Stimulated activated CD8-positive, alpha-beta memory T cell treated with anti-CD3 and anti-CD28 coated beads, Interleukin-15, amount 100 ng/mL, for 24 hours (primary cell): ENCODE measurements at regions not wholly inside any gene's neighbourhood (a gene's known extent, or its start where the extent isn't known, plus 50 kb on each side); places are given as distances from the start of the nearest gene placed in this dataset.

Experiments
- DNase-seq: peaks from one replicate; pipeline ENCODE4 v3.0.0-alpha.2; 2020; ENCODE audit warnings: low read depth

GRCh38 chr22:47769652-47770051 lies 1007.2 kb downstream of the TBC1D22A start:
- DNase-seq: no peak

- no peak for DNase-seq
Measured at GRCh38 chr22:47768027-47768426, 1005.6 kb downstream of the TBC1D22A start.

- DNase-seq: no peak
Measured at GRCh38 chr22:47767403-47767802, 1005.0 kb downstream of the TBC1D22A start.

DNA sequence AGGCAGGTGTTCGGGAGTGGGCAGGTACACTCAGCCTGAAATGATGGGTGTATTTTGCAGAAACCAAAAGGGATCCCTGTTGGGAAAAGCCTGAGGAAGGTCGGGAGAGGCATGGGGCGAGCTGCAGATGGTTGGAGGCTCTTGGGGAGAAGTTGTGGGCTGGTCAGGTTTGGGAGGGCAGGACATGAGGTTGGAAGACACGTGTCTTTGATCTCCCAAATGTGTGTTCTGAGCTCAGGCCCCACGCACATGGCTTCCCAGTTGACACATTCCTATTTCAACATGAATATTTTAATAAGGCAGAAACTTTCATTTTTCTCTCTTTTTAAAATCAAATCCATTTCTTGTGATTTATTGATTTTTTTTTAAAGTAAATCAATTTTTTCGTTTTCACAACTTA lies 1003.3 kb downstream of the TBC1D22A start:
- no peak for DNase-seq

DNA sequence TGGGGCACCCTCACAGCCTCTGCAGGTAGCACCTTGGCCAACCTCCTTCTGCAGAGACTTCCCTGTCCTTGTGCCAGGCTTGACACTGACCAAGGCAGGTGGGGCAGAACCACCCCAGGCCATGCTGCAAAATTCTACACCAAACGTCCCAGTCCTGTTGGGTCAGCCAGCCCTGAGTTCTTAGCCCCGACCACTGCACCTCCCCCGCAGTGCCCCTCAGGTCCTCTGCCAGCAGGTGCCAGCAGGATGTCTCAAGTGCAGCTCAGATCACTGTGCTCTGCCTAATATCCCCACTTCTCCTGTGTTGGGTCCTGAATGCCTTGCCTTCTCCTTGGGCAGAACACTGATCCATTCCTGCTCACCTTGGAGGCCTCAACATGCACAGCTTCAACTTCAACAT lies 999.7 kb downstream of the TBC1D22A start:
- DNase-seq: no peak

GRCh38 chr22:47759909-47760308 lies 997.5 kb downstream of the TBC1D22A start:
- DNase-seq: no peak

DNA sequence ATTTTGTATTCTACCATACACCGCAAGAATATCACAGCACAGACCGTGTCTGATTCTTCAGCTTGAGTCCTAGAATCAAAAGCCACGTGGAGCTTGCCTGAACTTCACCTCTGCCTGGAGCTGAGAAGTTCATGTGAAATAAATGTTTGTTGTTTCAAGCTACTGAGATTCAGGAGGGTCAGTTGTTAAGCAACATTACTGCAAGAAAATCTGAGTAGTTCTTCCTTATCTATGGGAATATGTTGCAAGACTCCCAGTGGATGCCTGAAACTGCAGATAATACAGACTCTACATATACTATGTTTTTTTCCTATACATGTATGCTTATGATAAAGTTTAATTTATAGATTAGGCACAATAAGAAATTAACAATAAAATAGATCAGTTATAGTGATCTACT lies 995.3 kb downstream of the TBC1D22A start:
- DNase-seq: no peak

DNA sequence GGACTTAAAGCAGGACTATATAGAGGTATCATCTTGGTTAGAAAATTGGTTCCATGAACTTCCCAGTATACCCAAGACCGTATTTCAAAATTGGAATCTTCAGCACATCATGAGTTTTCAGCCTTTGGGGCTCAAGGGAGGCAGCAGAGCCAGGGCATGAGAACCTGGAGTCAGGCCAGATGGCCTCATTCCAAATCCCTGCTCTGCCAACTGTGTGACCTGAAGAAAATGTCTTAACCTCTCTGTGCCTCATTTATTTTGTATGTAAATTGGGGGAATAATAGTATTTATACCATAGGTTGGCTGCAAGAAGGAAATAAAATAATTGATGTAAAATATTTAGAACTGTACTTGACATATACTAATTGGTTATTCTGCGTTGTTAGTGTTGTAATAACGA lies 987.6 kb downstream of the TBC1D22A start:
- no peak for DNase-seq

GRCh38 chr22:47748957-47749356 lies 986.5 kb downstream of the TBC1D22A start:
- no peak for DNase-seq

DNA sequence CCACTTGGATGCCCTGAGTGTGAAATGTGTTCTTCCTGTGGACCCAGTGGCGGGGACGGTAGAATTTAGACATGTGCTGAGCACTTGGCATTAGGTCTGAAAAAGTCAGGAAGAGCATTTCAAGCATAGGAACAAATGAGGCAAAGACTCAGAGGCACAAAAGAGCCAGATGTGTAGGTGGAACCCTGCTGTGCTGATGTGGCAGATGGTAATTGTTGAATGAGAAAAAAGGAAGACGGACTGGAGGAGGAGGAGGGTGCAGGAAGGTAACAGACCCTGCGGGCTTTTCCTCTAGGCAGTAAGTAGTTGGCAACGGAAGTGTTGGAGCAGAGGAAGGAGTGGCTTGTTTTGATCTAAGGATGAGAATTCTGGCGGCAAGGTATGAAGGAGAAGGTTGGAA lies 985.8 kb downstream of the TBC1D22A start:
- DNase-seq: no peak

- no peak for DNase-seq
Measured at GRCh38 chr22:47740109-47740805, 977.8 kb downstream of the TBC1D22A start.

- no peak for DNase-seq
Measured at GRCh38 chr22:47739291-47740015, 977.0 kb downstream of the TBC1D22A start.

GRCh38 chr22:47738472-47739013 lies 976.1 kb downstream of the TBC1D22A start:
- no peak for DNase-seq

DNA sequence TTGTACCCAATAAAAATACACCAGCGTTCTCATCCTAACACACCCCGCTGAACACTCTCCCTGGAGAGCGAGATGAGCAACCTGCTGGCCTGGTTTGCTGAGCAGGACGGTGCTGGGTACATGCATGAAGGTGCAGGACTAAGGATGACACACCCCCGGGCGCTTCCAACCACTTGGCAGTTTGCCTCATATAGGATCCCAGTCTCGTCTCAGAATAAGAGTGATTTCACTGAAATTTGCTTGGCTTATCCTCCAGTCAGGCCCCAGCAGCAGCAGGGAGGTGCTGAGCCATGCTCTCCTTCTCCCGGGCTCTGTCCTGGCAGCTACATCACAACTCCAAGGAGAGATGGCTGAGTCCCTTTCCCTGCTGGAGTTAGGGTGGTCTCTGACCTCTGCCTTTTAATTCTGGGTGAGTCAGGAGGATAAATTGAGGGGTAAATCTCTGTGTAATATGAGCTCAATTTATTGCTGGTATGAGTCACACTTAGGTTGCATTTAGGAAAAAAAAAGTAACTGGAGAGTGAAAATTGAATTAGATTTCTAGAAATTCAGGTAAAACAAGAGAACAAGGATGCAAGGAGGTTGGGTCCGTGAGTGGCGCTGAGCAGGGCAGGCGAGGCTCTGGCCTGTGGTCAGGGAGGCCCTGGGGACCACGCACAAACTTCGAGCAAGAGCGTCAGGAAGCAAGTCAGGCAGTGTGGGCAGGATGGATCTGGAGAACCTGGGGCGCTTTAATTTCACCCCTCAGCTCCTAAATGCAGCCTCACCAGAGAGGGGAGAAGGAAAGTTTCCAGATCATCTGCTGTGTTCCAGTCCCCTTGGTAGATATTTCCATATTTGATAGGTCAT lies 974.0 kb downstream of the TBC1D22A start:
- no peak for DNase-seq

GRCh38 chr22:47734511-47734910 lies 972.1 kb downstream of the TBC1D22A start:
- no peak for DNase-seq

- no peak for DNase-seq
Measured at GRCh38 chr22:47727641-47728040, 965.2 kb downstream of the TBC1D22A start.

DNA sequence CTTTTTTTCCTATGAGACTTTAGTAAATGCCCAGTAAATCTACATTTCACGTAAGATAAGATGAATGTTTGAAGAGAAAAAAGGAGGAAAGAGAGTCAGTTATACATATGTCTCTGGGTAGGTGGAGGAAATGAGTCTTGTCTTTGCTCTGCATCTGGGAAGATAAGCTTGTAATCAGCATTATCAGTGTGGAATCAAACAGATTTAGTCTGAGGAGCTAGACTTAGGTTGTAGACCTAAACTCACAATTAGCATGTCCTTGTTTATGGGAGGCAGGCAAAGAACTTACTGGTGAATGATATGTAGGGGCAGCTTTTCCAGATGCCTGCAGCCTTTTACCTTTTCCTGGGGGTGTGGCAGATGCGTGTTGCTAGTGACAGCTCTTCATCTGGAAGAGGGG lies 962.3 kb downstream of the TBC1D22A start:
- DNase-seq: no peak

DNA sequence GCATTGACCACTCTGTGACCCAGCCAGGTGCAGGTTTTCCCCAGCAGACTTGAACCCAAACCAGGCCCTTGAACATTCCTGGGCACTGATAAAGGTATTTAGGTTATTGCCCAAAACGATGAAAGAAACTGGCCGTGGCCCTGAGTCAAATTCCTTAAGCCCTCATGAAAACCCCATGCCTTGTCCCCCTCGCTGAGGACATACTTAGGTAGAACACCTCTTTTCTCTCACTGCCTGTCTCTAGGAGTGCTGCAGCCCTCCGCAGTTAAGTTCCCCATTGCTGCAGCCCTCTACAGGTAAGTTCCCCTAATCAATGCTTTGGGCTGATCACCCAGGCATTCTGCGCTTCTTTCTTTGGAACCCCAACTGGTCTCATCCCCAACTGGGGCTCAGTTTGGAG lies 961.6 kb downstream of the TBC1D22A start:
- no peak for DNase-seq

DNA sequence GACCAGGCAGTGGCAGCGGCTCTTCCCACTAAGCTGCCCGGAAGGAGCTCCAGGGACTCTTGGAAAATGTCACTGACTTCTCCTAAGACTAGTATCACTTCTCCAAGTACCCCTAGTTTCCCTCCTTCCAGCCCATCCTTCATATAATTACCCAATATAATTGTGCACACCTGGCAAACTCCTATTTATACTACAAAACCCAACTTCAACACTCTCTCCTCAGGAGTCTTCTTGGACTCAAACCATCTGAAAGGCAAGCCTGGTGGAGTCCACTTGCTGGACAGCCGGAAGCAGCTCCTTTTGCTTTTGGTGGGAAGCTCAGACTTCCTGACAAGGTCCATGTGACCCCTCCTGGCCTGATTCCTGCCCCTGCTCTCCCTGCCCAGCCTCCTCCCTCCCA lies 955.9 kb downstream of the TBC1D22A start:
- DNase-seq: no peak

- no peak for DNase-seq
Measured at GRCh38 chr22:47716890-47717615, 954.6 kb downstream of the TBC1D22A start.

DNA sequence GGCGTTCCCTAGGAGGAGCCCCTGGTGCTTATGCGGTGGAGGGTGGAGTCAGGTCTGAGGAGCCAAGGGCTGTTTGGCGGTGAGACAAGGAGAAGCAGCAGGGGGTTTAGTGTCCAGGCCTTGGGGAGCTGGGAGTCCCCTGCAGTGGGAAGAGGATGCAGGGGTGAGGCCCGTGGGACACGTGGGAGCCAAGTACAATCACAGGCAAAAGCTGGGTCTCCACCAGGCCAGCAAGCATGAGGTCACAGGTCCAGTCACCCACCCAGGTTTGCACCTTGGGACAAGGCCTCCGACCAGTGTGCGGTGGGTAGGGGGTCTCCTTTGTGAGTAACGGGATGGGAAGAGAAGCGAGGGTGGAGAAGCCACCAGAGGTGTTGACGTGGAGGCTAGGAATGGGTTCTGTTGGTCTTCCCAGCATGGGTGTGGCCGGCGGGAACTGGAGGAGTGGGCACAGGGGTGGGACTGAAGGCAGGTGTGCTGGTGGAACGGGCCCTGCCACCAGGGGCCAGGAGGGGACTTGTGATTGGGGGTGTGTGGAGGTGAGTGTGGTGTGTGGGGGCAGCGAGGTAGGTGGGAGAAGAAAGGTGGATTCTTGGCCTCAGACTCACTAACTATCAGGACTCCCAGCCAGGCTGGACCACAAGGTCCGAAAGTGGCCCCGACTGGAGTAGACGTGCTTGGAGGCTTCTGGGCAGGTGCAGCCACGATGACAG lies 953.6 kb downstream of the TBC1D22A start:
- no peak for DNase-seq
